Pancreas (tissue), 10 donors: ENCODE measurements at regions not wholly inside any gene's neighbourhood (a gene's known extent, or its start where the extent isn't known, plus 50 kb on each side); places are given as distances from the start of the nearest gene placed in this dataset.

ENCODE experiments used
- ATAC-seq, 4 donors: fragments of 200-7000 bp; cut with Tn5 transposase; one replicate each; pipeline versions ENCODE4 v1.8.0 to v1.9.1; 2020; ENCODE audit warnings: mild to moderate bottlenecking in 4 of 4, moderate library complexity in 4 of 4
- DNase-seq, 6 donors: peaks; one replicate each; pipeline ENCODE4 v3.0.0-alpha.2; 2020
- FAIRE-seq: peaks from 2 replicates; lab custom pipeline; 2012; peaks lifted over from hg19 to GRCh38; lab: Jason Lieb, UNC
- H3K27ac ChIP-seq, 4 donors: fragments of 200-600 bp; sonication (generic); 1 replicate in 3 of 4; 2 replicates in 1 of 4; pipeline versions ENCODE4 v1.5.0 to v1.8.0; 2020
- H3K27me3 ChIP-seq, 4 donors: fragments of 200-600 bp; one replicate each; pipeline ENCODE4 v1.8.0; 2021
- H3K36me3 ChIP-seq, 3 donors: fragments of 200-600 bp; sonication (generic) in 1 of 3; one replicate each; pipeline versions ENCODE4 v1.5.0 to v1.8.0; 2020 to 2021
- H3K4me1 ChIP-seq, 3 donors: fragments of 200-600 bp; one replicate each; pipeline ENCODE4 v1.8.0; 2021
- H3K4me3 ChIP-seq, 4 donors: fragments of 200-600 bp; sonication (generic) in 2 of 4; one replicate each; pipeline versions ENCODE4 v1.5.0 to v1.8.0; 2020 to 2021
- H3K9me3 ChIP-seq, 4 donors: fragments of 200-600 bp; one replicate each; pipeline ENCODE4 v1.8.0; 2021
- CTCF ChIP-seq, 4 donors: fragments of 200-600 bp; sonication (generic) in 3 of 4; IDR thresholded peaks; one replicate each; pipeline versions ENCODE4 v1.5.0 to v1.8.0; 2021; ENCODE audit warnings: antibody characterized with exemption in 4 of 4
- WGBS, 2 donors: extraction: QIAGEN DNeasy Blood & Tissue Kit; methylation state at CpG; one replicate each; pipeline ENCODE4 v1.1.7; 2013; 5-methylcytosine and 5-hydroxymethylcytosine counted together
- intact Hi-C, 3 donors: fragments of 100-400 bp; cut with DNase I; formaldehyde crosslinking; loops; one replicate each; pipeline versions ENCODE4 v1.11.1 to v1.14.2; 2022
- donor health status: healthy with polysubstance abuse.
- donor health status: DM: no; HTN: no; CAD: no; lungs with moderate emphysema.
- donor health status: DM: no; HTN: no; CAD: no.
- donor health status: control.
- donor health status: control.
- donor health status: Bipolar disorder and iron deficiency.
- donor health status: DM: yes; HTN: yes; CAD: no.
- donor health status: DM: no; HTN: no; CAD: no.
- donor health status: DM: no; HTN: no; CAD: no.
- donor health status: DM: yes; HTN: yes; CAD: no.

- WGBS, 2 donors, result 59 to 60% methylated on average over 6 of the region's 6 CpGs
- Histone ChIP-seq H3K9me3 (no peaks in the 10 kb centered on the region), H3K4me1 (no peaks in the 10 kb centered on the region), H3K4me3 (no peak overlapping the region), H3K27ac (no peak overlapping the region), H3K36me3 (no peaks in the 10 kb centered on the region), H3K27me3 (no peaks in the 10 kb centered on the region)
- DNase-seq, result no peak
- intact Hi-C loops, result no loop called here
- ATAC-seq, result no peak
- no peak for FAIRE-seq
- TF ChIP-seq CTCF (IDR thresholded peaks at IDR 0.05), result no peak
Measured at GRCh38 chr15:46856839-46857502, 860.3 kb upstream of the SEMA6D start.

GRCh38 chr15:46858150-46858549, 859.2 kb upstream of the SEMA6D start:
- ATAC-seq (no peak), FAIRE-seq (no peak), DNase-seq (no peak)
- intact Hi-C loops, result no loop called here
- Histone ChIP-seq H3K4me3 (no peak overlapping the region), H3K4me1 (no peaks in the 10 kb centered on the region), H3K27ac (no peak overlapping the region), H3K36me3 (no peaks in the 10 kb centered on the region), H3K9me3 (no peaks in the 10 kb centered on the region), H3K27me3 (no peaks in the 10 kb centered on the region)
- TF ChIP-seq CTCF (IDR thresholded peaks at IDR 0.05), result no peak
- WGBS, 2 donors, result 39 to 46% methylated on average over 3 of the region's 3 CpGs

GRCh38 chr15:46861796-46862195, 855.5 kb upstream of the SEMA6D start:
- Histone ChIP-seq H3K4me3 (no peak overlapping the region), H3K9me3 (no peaks in the 10 kb centered on the region), H3K27ac (no peak overlapping the region), H3K4me1 (no peaks in the 10 kb centered on the region), H3K36me3 (no peaks in the 10 kb centered on the region), H3K27me3 (no peaks in the 10 kb centered on the region)
- intact Hi-C loops, result no loop called here
- DNase-seq (no peak), FAIRE-seq (no peak), ATAC-seq (no peak)
- WGBS, 2 donors, result 72 to 87% methylated on average over 2 of the region's 2 CpGs
- TF ChIP-seq CTCF (IDR thresholded peaks at IDR 0.05), result no peak

- Histone ChIP-seq H3K27ac (no peak overlapping the region), H3K27me3 (no peaks in the 10 kb centered on the region), H3K9me3 (no peaks in the 10 kb centered on the region), H3K36me3 (no peaks in the 10 kb centered on the region), H3K4me3 (no peak overlapping the region), H3K4me1 (no peaks in the 10 kb centered on the region)
- intact Hi-C loops, result no loop called here
- FAIRE-seq (no peak), DNase-seq (no peak), ATAC-seq (no peak)
- WGBS, 2 donors, result 67 to 75% methylated on average over 6 of the region's 6 CpGs
- TF ChIP-seq CTCF (IDR thresholded peaks at IDR 0.05), result no peak
Measured at GRCh38 chr15:46865155-46865554, 852.1 kb upstream of the SEMA6D start.

- WGBS, 2 donors, result 53 to 55% methylated on average over 5 of the region's 5 CpGs
- Histone ChIP-seq H3K27me3 (no peaks in the 10 kb centered on the region), H3K36me3 (no peaks in the 10 kb centered on the region), H3K4me1 (no peaks in the 10 kb centered on the region), H3K4me3 (no peak overlapping the region), H3K9me3 (no peaks in the 10 kb centered on the region), H3K27ac (no peak overlapping the region)
- ATAC-seq (no peak), DNase-seq (no peak), FAIRE-seq (no peak)
- TF ChIP-seq CTCF (IDR thresholded peaks at IDR 0.05), result no peak
- intact Hi-C loops, result no loop called here
Measured at GRCh38 chr15:46872286-46872980, 844.9 kb upstream of the SEMA6D start.
